ENCODE measurements at regions not wholly inside any gene's neighbourhood (a gene's known extent, or its start where the extent isn't known, plus 50 kb on each side); places are given as distances from the start of the nearest gene placed in this dataset.
A peak's percentile ranks its signal among the peaks of the same experiment; 100 is the strongest.

DNA sequence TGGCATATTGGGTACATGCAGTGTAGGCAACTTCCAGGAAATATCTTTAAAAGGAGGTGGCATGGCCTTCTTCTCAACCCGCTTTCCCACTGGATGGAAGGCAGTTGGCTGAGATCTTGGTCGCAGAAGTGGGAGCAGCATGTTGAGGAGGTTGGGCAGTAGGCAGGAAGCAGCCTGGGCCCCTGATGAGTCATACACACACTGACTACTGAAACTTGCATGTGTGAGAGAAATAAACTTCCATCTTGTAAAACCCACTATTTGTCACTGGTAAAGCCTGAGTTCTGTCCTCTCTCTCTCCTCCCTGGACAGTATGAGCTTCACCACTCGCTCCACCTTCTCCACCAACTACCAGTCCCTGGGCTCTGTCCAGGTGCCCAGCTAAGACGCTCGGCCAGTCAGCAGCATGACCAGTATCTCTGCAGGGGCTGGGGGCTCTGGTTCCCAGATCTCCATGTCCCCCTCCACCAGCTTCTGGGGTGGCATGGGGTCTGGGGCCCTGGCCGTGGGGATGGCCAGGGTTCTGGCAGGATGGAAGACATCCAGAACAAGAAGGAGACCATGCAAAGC, 233.8 kb upstream of the SPRED2 start:
- peak; percentile 5 for DNase-seq

DNA sequence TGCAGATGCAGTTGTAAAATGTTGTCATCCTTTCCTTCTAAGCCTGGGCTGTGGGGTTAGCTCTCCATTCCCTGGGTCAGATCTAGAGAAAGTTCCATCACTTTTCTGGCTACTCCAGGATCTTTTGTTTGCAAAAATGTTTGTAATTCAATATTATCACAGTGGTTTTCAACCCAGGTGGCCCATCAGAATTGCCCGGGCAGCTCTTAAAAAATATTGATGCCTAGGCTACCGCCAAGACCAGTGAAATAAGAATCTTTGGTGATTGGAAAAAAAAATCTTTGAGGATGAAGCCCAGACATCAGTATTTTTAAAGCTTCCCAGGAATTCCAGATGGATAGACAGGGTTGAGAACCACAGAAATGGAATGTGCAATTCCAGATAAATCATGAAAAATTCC, 232.5 kb upstream of the SPRED2 start:
- DNase-seq = no peak

DNA sequence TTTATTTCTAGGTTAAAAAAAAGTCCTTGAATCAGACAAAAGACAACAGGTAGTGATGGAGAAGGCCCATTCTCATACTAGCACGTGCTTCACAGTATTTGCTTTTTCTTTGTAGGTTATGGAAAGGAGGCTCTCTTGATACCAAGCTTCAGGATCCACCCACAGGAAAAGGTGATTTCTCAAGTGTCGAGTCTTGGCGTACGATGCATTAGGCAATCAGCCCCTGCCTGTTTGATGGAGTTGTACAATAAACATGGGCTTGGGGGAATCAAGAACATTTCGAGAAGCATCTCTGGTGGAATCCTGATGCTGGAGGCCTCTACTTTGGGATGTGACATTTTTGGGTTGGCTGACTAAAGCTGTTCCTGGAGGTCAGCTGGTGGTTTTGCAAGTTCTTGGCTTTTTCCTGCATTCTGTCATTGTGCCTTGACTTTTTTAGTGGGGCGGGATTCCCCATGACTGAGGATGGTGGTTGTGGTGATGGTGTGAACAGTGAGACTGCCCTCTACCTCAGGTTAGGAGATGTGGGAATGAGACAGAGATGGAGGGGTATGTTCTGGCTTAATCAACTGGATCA, 231.5 kb upstream of the SPRED2 start:
- DNase-seq = no peak

DNA sequence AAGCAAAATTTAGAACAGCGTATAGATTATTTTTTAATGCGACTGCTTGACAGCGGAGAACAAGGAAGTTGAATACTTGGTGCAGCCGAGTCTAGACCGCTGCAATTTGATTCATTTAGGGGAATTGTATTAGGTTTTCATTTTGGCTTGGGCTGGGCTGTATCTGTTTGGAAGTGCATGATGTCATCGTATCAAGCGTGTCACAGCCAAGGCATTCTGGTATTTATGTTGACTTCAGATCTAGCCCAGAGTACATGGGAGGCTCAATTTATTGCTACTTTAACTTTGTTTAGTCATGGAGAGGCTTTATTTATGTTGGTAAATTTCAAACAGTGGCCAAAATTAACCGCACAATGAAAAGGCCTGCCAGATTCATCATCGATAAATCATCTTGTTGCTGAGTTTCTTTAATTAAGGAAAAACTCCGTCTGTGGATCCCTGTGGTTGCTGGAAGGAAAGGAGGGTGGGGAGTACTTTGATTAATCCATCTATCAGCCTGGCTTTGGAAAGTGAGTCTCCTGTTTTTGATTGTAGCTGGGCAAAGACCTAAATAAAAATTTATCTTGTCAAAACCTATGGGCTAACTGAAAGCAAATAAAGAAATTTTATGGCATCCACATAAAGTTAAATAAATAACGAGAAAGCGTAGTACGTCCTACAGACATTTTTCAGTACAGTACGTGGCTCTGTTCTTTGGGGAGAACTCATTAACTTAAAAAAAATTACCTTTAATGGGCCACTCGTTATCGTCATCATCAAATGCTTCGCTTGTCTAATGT, 230.4 kb upstream of the SPRED2 start:
- no peak for DNase-seq

DNA sequence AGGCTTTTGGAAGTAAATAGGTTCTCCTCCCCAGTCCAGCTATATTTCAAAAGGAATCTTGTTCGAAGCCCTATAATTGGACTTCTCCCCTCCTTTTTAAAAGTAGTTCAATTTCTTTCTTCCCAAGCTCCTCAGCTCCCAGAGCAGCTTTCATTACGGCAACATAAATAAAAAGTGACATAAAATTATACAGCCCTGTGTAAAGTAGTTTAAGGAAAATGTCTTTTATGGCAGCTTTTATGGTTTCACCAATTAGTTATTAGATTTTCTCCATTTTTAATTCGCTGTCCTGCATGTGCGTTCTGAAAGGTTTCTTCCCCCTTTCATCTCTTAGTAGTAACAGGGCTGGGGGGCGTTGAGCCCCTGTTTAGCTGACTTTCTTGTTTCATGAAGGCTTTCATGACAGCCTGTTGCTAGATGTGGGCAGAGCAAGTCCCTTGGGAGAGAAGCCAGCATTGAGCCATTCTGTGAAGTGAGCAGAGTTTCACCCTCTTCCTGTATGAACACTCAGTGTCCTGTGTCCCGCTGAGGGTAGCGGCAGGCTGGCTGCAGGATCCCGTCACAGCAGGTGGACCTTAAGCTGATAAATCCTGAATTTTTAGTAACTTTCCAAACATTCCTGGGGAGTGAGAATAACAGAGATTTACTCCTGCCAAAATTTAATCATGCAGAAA, 229.7 kb upstream of the SPRED2 start:
- DNase-seq = no peak

DNA sequence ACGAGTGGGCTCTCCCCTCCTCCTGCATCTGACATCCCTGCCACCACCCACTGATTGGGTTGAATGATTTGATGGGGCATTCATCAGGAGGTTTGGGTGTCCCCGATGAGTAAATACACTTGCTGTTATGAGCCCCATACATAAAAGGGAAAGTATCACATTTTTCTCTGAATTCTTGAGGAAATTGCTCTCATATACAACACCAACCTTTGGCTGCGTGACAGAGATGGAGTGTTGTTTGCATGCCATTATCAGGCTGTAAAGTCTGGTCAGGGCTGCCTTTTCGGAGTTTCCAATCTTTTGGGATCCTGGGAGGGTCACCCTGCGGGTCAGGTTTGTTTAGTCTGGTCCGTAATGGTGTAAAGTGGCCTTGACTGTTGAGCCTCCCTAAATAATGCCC, 227.9 kb upstream of the SPRED2 start:
- no peak for DNase-seq

DNA sequence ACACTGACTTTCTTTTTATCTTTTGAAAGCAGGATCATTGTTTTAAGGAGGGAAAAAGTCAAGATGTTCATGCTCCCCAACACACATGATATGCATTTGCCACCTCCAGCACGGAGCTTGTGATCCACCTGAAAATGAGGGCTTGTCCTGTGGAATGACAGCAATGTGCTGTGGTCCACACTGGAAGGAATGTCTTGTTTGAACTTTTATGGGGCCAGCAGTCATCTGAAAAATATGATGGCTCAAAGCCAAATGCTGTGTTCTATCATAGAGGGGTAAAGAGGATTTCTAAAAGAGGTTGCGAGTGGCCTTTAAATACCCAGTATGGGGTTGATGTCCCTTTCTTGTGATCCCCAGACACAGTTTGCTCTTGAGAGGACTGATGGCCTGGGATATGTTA, 226.5 kb upstream of the SPRED2 start:
- no peak for DNase-seq

DNA sequence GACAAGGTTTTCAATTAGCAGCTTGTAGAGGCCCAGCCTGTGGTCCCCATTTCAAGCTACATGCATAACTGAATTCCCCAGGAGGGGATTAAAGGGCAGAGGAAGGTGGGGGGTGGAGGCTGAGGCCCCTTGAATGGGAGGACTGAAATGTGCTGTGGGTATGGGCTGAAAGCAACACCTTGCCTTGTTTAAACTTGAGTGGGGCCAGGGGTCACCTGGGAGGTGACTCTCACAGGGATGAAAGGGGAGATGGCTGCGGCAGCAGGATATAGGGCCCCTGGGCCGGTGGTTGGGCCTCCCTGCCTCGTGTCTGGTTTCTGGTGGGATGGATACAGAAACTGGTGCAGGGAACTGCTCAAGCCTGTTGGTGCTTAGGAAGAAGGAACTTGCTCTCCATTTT, 225.9 kb upstream of the SPRED2 start:
- DNase-seq = no peak

DNA sequence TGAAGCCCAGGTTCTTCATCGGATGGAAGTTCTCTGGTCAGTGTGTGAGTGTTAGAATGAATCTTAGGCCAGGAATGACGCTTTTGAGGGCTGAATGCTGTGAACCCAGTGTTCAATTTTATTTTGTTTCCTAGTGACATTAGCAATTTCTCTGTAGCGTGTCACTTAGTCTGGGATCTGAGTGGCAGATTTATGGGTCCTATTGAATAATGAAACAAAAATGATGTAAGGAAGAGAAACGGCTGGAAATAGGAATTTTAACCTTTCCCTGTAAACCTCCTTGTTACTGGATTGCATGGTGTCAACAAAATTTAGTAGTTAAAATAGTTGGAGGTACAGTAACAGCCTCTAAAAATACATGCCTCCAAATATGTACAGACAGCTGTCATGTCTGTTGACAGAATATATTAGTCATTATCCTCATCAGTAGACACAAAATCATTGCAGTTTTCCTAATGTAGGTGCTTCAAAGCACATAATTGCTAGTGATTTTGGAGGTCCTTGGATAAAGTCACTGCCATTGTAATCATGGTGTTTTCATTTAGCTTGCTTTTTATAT, 223.8 kb upstream of the SPRED2 start:
- no peak for DNase-seq

DNA sequence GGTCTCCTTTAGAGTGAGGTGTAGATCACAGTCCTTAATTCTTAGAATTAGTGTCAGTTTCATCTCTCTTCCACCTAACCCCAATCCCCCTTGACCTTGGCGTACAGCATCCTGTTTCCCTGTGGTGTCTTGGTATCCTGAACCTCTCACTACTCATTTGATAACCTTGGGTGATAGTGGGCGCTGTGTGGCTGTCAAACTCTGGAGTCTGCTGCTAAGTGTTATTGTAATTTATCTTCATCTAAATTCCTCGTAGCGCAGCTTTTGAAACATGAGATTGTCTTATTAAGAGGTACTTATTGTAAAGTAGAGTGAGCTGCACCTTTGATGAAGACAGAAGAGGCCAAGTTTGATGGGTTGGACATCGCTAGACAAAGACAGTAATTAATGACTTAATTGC, 222.6 kb upstream of the SPRED2 start:
- no peak for DNase-seq

DNA sequence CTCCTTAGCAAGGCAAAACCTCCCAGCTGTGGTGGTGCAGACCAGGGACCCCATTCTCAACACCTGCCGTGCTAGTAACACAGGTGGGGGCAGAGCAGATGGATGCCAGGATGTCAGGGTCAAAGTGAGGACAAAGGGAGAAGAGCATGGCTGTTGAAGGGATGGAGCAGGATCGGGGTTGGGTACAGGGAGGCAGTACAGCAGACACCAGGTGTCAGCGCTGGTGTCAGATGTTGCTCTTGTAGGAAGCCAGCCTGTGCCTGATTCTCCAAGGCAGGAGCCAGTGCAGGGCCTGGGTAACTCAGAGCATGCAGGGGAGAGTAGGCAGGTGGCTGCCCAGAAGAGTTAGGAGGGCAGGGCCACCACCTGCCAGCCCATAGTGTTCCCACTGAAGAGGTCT, 222.1 kb upstream of the SPRED2 start:
- DNase-seq = no peak

DNA sequence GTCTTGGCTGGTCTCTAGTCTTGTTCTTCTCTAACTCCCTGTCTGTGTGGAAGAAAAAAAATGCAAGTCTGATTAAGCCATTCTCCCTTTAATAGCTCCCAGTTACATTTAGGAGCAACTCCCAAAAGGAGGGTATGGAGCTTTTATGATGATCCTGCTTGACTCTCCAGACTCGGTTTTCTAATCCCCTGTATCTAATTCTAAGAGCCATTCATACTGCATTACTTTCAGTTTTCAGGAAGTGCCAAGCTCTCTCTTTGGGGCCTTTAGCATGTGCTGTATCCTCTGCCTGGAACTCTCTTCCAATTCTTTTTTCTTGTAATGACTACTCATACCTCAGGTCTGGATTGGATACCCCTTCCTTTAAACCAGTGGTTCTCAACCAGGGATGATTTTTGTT, 219.7 kb upstream of the SPRED2 start:
- no peak for DNase-seq

DNA sequence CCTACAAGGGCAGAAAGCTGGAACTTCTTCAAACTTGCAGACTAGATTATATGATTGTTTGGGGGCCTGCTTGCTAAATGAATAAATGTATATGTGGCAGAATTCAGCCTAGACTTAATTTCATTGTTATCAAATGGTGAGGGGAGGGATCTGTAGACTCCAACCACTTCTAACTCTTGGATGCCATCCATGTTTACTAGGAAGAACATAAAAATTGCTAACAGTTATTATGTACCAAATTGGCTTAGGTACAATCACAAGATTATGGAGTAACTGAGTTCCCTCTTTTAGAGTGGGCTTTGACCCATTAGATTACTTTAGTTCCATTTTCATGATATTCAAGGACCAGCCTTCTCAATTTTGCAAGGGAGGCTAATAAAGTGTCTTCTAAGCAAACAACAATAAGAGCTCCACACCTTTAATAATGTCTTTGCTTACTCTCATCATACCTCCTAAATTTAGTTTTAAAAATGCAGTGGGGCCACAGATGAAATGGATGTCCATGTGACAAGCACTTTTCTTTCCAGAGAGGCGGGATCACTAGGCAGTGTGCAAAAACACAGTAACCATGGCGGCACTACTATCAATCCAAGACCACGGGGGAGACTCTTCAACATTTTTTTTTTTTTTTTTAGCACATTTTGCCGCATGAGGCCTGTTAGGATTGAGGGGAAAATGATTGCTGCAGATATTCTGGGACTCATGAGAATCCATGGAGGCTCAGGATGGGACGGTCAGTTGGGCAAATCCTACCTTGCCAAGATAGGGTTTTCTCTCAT, 217.6 kb upstream of the SPRED2 start:
- no peak for DNase-seq

DNA sequence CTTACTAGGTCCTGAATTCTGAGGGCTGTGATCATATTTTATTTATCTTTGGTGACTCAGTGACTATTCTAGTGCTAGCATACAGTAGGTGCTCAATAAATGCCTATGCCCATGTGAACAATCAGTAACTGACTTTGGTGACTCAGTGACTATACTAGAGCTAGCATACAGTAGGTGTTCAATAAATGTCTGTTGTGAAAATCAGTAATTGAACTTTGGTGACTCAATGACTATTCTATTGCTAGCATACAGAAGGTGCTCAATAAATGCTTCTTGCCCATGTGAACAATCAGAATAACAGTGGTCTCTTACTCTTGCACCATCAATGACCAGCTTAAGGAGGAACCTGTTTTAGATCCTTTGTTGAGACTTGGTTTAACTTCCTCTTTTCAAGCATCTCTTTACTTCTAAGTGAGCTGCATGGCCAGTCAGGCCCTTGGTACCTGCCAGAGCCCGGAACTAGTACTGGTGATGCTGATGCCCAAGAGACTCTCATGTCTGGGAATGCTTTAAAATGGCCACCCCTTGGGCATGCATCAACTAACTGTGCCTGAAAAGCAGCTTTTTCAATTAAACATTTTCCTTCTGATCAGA, 214.9 kb upstream of the SPRED2 start:
- peak; percentile 22 for DNase-seq

DNA sequence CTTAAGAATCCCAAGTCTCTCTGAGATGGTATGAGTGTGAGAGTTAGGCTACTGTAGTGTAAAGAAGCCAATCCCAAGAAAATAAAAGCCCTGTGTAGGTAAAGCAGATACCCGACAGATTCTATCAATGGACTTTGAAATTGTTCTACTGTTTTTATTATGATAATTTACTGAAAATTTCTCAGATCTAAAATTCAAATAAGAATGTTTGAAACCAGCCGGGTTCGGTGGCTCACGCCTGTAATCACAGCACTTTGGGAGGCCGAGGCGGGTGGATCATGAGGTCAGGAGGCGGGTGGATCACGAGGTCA, 208.3 kb upstream of the SPRED2 start:
- no peak for DNase-seq

DNA sequence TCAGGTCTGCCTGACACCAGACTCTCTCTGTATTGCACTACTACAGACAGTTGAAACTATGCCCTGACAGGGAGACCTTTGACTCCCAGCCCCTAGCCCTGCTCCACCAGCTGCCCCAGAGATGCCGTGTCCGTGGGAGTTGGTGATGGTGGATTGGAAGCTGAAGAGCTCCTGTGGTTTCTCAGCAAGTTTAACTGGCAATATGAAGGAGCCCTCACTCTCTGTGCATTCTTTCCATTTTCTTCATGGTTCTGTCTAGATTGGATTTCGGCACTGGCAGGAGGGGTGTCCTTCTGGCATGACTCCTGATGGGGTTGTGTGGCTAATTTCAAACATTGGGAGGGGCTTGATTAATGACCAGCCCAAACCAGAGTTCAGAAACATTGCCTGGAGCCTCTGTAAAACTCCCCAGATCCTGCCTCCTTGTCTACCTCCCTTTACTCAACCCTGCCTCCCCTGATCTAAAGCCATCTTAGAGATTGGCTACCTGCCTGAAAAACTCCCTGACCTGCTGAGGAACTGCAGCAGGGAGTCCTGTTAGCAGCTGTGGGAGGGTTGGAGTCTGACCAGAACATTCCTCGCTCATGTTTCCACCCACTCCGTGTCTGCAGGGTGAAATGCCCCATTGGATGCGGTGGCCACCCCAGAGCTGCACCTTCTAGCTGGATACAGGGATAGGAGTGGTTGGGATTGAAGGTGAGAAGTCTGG, 206.9 kb upstream of the SPRED2 start:
- DNase-seq = no peak

DNA sequence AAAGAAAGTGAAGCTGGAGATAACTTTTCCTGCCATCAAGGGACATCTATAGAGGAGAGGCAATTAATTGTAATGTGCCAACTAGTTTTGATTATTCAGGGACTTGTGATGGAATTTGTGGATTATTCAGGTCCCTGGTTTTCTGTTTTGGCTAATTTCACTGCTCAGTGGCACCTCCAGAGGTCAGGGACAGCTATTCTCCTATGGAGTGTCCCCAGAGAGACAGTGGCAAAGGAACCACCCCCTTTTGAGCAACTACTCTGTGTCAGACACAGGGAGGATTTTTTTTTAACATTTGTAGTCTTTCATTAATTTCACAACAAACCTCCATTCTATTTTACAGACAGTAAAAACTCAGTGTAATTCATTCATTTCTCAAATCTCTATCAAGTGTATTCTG, 206.0 kb upstream of the SPRED2 start:
- no peak for DNase-seq

DNA sequence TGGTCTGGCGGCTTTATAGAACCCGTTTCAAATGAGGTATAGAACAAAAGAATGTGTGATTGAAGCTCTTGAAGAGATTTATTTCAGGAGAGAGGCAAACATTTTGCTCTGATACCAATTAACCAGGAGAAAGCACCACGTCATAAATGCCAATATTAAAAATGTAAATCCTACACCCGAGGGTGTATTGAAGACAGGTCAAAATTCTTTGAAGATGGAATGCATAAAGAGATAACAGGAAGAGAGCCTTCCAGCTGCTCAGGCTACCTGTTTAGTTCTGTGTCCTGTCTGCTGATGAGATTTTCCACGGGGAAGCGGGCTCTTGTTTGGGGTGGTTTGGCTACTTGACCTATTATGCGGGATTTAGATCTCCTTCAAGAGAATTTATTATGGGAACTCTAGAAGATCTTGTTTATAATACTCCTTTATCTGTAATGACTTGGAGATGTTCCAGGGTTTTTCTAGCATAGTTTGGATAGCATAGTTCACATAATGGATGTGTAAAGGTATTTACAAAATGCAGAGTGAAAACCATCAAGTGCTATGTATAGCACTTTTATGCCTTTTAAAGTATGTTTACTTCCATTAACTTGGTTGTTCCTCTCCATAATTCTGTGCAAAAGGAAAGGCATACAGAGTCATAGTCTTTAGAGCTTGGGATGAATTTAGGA, 204.5 kb upstream of the SPRED2 start:
- DNase-seq = no peak

DNA sequence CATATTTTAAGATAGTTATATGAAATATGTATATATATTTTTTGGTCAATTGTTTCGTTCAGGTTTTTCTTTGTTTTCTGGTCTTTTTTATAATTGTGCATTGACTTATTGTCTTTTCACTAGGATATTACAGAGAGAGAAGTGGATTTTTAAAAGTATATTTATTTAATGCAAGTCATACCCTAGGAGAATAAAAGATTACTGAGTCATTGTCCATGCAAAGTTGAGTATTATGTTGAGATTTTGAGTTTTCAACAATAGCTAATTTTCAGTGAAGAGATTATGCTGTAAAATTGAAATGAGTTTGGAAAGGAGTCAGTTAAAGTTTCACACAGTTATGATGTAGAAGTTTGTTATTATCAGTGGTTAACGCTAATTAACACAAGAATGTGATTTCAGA, 203.6 kb upstream of the SPRED2 start:
- DNase-seq = no peak

DNA sequence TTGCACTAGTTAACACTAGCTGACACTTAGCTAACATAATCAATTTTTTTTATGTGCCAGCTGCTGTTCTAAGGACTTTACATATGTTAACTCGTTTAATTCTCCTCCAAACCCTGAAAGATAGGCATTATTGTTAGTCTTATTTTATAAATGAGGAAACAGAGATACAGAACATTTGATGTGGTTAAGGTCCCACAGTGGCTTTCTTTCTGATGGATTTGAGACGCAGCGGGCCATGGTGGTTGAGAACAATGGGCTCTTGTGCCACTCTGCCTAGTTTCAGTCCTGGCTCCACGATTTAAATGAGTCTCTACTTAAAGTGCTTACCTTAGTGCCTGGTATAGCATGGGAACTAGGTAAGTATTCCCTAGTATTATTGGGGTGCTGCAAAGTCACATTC, 201.9 kb upstream of the SPRED2 start:
- no peak for DNase-seq

DNA sequence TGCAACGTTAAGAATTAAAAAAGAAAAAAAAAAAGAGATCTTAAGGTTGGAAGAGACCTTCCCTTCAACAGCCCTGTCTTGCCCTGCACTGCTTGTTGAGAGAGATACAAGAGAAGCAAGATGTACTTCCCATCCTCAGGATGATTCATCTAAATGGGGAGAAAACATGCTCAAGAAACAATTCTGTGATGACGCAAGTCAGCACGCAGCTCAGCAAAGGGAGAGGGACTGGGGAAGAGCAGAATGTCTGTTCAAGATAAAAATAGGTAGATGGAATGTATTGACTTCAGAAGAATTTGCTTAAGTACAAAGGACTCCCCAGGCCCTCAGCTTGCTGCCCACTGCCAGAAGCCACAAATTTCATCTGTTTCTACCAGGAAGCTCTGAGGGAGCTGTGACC, 198.2 kb upstream of the SPRED2 start:
- DNase-seq = peak; percentile 10

DNA sequence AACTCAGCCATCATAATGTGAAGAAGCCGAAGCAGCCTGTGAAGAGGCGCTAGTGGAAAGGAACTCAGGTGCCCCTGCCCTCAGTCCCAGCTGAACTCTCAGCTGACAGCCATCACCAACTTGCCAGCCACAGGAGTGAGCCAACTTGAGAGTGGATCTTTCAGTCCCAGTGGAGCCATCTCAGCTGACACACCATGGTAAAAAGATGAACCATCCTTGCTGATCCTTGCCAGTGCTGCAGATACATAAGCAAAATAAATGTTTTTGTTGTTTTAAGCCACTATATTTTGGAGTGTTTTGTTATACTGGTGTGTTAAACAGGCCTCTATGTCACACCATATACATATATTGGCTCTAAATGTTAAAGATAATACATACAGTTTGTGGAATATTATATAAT, 195.8 kb upstream of the SPRED2 start:
- no peak for DNase-seq
